Right lobe of liver (tissue), 6 donors: ENCODE measurements at regions not wholly inside any gene's neighbourhood (a gene's known extent, or its start where the extent isn't known, plus 50 kb on each side); places are given as distances from the start of the nearest gene placed in this dataset.

Experiments
- ATAC-seq, 4 donors: fragments of 200-7000 bp; cut with Tn5 transposase; one replicate each; pipeline ENCODE4 v1.9.1; 2020; ENCODE audit warnings: mild to moderate bottlenecking in 4 of 4, moderate library complexity in 4 of 4
- DNase-seq, 3 donors: peaks; one replicate each; pipeline ENCODE4 v3.0.0-alpha.2; 2020
- H3K27ac ChIP-seq, 3 donors: fragments of 200-600 bp; one replicate each; pipeline ENCODE4 v1.8.0; 2022
- H3K27me3 ChIP-seq, 2 donors: fragments of 200-600 bp; one replicate each; pipeline ENCODE4 v1.8.0; 2022
- H3K36me3 ChIP-seq, 4 donors: fragments of 200-600 bp; sonication (generic) in 1 of 4; one replicate each; pipeline versions ENCODE4 v1.5.1 to v1.8.0; 2017 to 2022; ENCODE audit warnings: control low read depth in 1 of 4
- H3K4me1 ChIP-seq, 4 donors: fragments of 200-600 bp; sonication (generic) in 1 of 4; one replicate each; pipeline versions ENCODE4 v1.5.1 to v1.8.0; 2017 to 2022; ENCODE audit warnings: control low read depth in 1 of 4
- H3K4me3 ChIP-seq, 3 donors: fragments of 200-600 bp; one replicate each; pipeline ENCODE4 v1.8.0; 2022
- H3K9me3 ChIP-seq, 4 donors: fragments of 200-600 bp; sonication (generic) in 1 of 4; one replicate each; pipeline versions ENCODE4 v1.5.1 to v1.8.0; 2017 to 2022; ENCODE audit warnings: control low read depth in 1 of 4
- CTCF ChIP-seq, 4 donors: fragments of 200-600 bp in 3 of 4; fragments of 450-650 bp in 1 of 4; IDR thresholded peaks; one replicate each; pipeline versions ENCODE4 v1.5.1 to v1.8.0; 2016 to 2022; ENCODE audit warnings: antibody characterized with exemption in 4 of 4, mild to moderate bottlenecking in 2 of 4
- POLR2A ChIP-seq: fragments of 450-650 bp; IDR thresholded peaks from one replicate; pipeline ENCODE4 v1.6.1; 2017; ENCODE audit warnings: antibody characterized with exemption, mild to moderate bottlenecking
- WGBS: methylation state at CpG from one replicate; pipeline ENCODE4 v1.1.6; 2018; ENCODE audit warnings: low coverage, low lambda C conversion rate; ENCODE audit not compliant: insufficient coverage; ENCODE audit errors: missing lambda C conversion rate; 5-methylcytosine and 5-hydroxymethylcytosine counted together
- intact Hi-C, 2 donors: fragments of 100-400 bp; cut with DNase I; formaldehyde crosslinking; loops; one replicate each; pipeline versions ENCODE4 v1.11.2 to v1.14.1; 2022
- donor health status: DM: no; HTN: yes; CAD: no.
- donor health status: DM: no; HTN: no; CAD: no.
- donor health status: DM: no; HTN: no; CAD: no.
- donor health status: DM: no; HTN: yes; CAD: no.
- donor health status: DM: no; HTN: yes; CAD: no.

DNA sequence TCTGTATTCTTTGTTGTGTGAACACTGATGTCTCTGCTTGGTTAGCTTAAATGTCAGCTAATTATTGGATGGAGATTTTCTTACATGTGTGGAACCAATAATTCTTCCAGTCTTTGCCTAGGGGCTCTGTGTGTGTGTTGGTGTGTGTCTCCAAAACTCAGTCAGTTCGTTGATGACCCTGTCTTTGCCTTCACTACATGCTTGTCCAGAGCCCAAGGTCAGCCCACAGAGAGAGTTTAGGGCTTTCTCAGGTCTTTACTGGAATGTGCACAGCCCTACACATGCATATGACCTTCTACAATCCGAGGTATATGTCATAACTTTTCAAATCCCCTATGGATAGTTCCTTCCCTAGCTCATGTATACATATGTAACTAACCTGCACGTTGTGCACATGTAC is 74.1 kb upstream of the LDAH start:
- H3K27me3 ChIP-seq = no peaks in the 10 kb centered on the region
- WGBS = 29% methylated on average over 3 of the region's 3 CpGs
- H3K4me1 ChIP-seq = no peaks in the 10 kb centered on the region
- no peak overlapping the region for H3K27ac ChIP-seq
- H3K36me3 ChIP-seq = no peaks in the 10 kb centered on the region
- no peak for ATAC-seq
- TF ChIP-seq POLR2A (no peak), CTCF (IDR thresholded peaks at IDR 0.05) (no peak)
- intact Hi-C loops = no loop called here
- no peaks in the 10 kb centered on the region for H3K9me3 ChIP-seq
- DNase-seq = no peak
- H3K4me3 ChIP-seq = no peak overlapping the region

DNA sequence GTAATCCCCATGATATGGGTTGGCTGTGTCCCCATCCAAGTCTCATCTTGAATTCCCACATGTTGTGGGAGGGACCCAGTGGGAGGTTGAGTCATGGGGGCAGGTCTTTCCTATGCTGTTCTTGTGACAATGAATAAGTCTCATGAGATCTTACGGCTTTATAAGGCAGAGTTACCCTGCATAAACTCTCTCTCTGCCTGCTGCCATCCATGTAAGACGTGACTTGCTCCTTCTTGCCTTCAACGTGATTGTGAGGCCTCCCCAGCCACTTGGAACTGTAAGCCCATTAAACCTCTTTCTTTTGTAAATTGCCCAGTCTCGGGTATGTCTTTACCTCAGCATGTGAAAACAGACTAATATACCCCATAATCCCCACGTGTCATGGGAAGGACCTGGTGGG is 61.9 kb upstream of the LDAH start:
- no peak for DNase-seq
- intact Hi-C loops = no loop called here
- H3K4me1 ChIP-seq = no peaks in the 10 kb centered on the region
- H3K4me3 ChIP-seq = no peak overlapping the region
- H3K27ac ChIP-seq = no peak overlapping the region
- no peak for TF ChIP-seq CTCF (IDR thresholded peaks at IDR 0.05)
- TF ChIP-seq POLR2A = no peak
- 43% methylated on average over 4 of the region's 5 CpGs for WGBS
- H3K9me3 ChIP-seq = no peaks in the 10 kb centered on the region
- no peaks in the 10 kb centered on the region for H3K36me3 ChIP-seq
- no peak for ATAC-seq
- no peaks in the 10 kb centered on the region for H3K27me3 ChIP-seq

DNA sequence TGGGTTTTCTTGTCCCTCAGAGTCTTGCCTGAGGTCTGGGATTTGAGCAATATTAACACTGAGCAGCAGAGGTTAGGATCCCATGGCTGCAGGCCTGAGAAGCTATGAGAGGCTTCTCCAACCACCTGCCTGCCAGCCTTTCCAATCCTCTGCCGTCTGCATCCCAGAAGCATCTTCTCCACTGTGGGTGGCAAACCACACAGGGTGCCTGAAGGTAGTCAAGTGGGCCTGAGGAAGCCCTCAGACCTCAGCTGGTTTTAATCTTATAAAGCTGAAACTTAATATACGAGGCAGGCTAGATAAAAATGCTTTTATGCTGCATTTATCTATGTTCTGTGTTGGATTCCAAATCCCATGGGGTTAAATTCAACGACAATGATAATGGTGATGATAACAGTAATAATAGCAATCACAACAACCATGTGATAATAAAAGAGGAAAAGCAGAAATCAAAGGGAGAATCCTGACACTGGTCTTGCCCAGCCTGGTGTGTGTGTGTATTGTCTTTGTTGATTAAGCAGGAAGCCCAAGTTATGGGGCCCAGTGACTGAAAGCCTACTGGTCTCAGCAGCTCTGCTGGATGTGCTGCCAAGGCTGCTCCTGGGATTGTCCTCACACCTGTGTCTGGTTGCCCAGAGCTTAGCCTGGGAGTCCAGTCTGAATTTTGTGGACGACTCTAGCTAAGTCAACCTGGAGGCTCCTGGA is 59.7 kb upstream of the LDAH start:
- DNase-seq (no peak), ATAC-seq (no peak)
- H3K9me3 ChIP-seq = no peaks in the 10 kb centered on the region
- TF ChIP-seq CTCF (IDR thresholded peaks at IDR 0.05) (no peak), POLR2A (no peak)
- H3K27me3 ChIP-seq = no peaks in the 10 kb centered on the region
- no peaks in the 10 kb centered on the region for H3K4me1 ChIP-seq
- no peak overlapping the region for H3K4me3 ChIP-seq
- WGBS = 66% methylated on average over 4 of the region's 4 CpGs
- H3K36me3 ChIP-seq = no peaks in the 10 kb centered on the region
- no peak overlapping the region for H3K27ac ChIP-seq
- intact Hi-C loops = no loop called here

DNA sequence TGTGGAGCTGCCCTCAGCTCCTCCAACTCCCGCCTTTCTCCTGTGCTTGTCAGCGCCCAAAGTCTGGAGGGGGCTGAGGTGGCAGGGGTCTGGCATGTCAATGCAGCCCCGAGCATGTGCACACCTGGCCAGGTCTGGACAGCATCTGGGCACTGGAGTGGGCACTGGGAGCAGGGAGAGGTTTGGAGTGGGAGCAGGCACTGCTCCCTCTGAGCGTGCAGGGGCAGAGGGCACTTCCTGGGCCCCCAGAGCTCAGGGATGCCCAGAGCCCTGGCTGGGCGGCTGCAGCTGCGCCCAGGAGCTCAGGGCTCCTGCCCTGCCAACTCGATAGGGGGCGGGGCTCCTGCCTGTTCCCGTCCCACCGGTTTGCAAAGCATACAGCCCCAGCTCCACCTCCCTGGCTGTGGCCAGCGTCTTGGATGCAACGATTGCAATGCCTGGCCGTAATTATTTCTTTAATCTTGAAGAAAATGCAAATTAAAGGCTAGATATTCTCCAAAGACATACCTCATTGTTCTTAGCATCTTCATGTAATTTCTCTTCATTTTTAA is 57.4 kb upstream of the LDAH start:
- intact Hi-C loops = no loop called here
- Histone ChIP-seq H3K27ac (no peak overlapping the region), H3K4me3 (no peak overlapping the region), H3K4me1 (no peaks in the 10 kb centered on the region), H3K36me3 (no peaks in the 10 kb centered on the region), H3K9me3 (no peaks in the 10 kb centered on the region), H3K27me3 (no peaks in the 10 kb centered on the region)
- DNase-seq (no peak), ATAC-seq (no peak)
- WGBS = no CpG with 5 or more reads among the region's 13 CpGs
- TF ChIP-seq CTCF (IDR thresholded peaks at IDR 0.05) = no peak
- TF ChIP-seq POLR2A = no peak
